Neuronal stem cell (in vitro differentiated cells): ENCODE measurements at regions not wholly inside any gene's neighbourhood (a gene's known extent, or its start where the extent isn't known, plus 50 kb on each side); places are given as distances from the start of the nearest gene placed in this dataset.

Experiments used
- DNase-seq: peaks from one replicate; pipeline ENCODE4 v3.0.0-alpha.2; 2013; ENCODE audit warnings: low spot score
- H2AFZ ChIP-seq: one replicate; pipeline ENCODE4 v1.6.1; 2013; ENCODE audit warnings: mild to moderate bottlenecking, low read length, inconsistent platforms
- H2AK5ac ChIP-seq: 2 replicates; pipeline ENCODE4 v1.6.1; 2013; ENCODE audit warnings: low read depth, mild to moderate bottlenecking, inconsistent platforms, low read length, moderate library complexity, mixed read lengths
- H2BK120ac ChIP-seq: 2 replicates; pipeline ENCODE4 v1.6.1; 2013; ENCODE audit warnings: low read depth, mild to moderate bottlenecking, inconsistent platforms, low read length, moderate library complexity, mixed read lengths
- H2BK12ac ChIP-seq: one replicate; pipeline ENCODE4 v1.6.1; 2013; ENCODE audit warnings: low read length, inconsistent platforms
- H2BK15ac ChIP-seq: 2 replicates; pipeline ENCODE4 v1.6.1; 2013; ENCODE audit warnings: mild to moderate bottlenecking, low read length, inconsistent platforms, mixed read lengths
- H2BK5ac ChIP-seq: one replicate; pipeline ENCODE4 v1.6.1; 2013; ENCODE audit warnings: inconsistent platforms, mild to moderate bottlenecking, low read length, moderate library complexity
- H3K14ac ChIP-seq: one replicate; pipeline ENCODE4 v1.6.1; 2013; ENCODE audit warnings: low read length, inconsistent platforms
- H3K18ac ChIP-seq: 2 replicates; pipeline ENCODE4 v1.6.1; 2013; ENCODE audit warnings: low read length, inconsistent platforms
- H3K23ac ChIP-seq: 2 replicates; pipeline ENCODE4 v1.6.1; 2013; ENCODE audit warnings: low read depth, mild to moderate bottlenecking, mixed read lengths, low read length, inconsistent platforms; ENCODE audit not compliant: poor library complexity
- H3K27ac ChIP-seq: replicated peaks from 3 replicates; pipeline ENCODE4 v1.5.1; 2013; ENCODE audit warnings: low read length, inconsistent platforms
- H3K27me3 ChIP-seq, 3 experiments: 2 replicates each; pipeline ENCODE4 v1.6.1; 2013; ENCODE audit warnings: low read length in 3 of 3, mild to moderate bottlenecking in 2 of 3, inconsistent platforms in 1 of 3, low read depth in 1 of 3, mixed read lengths in 1 of 3, moderate library complexity in 1 of 3; ENCODE audit not compliant: control insufficient read depth in 3 of 3, insufficient read depth in 3 of 3
- H3K36me3 ChIP-seq, 2 donors: replicated peaks in 1 of 2; 2 replicates each; pipeline ENCODE4 v1.6.1; 2013; ENCODE audit warnings: low read length in 2 of 2; ENCODE audit not compliant: control insufficient read depth in 2 of 2, insufficient read depth in 2 of 2
- H3K4ac ChIP-seq: 2 replicates; pipeline ENCODE4 v1.6.1; 2013; ENCODE audit warnings: inconsistent platforms, mild to moderate bottlenecking, low read length, moderate library complexity
- H3K4me1 ChIP-seq, 2 donors: 1 replicate in 1 of 2; 2 replicates in 1 of 2; pipeline ENCODE4 v1.6.1; 2013; ENCODE audit warnings: low read length in 2 of 2, low read depth in 1 of 2; ENCODE audit not compliant: control insufficient read depth in 2 of 2, insufficient read depth in 1 of 2
- H3K4me2 ChIP-seq: one replicate; pipeline ENCODE4 v1.6.1; 2013; ENCODE audit warnings: mild to moderate bottlenecking, low read length, inconsistent platforms; ENCODE audit not compliant: insufficient read depth, poor library complexity, severe bottlenecking
- H3K4me3 ChIP-seq, 2 donors: 2 replicates each; pipeline ENCODE4 v1.5.1; 2013; ENCODE audit warnings: low read length in 2 of 2, mild to moderate bottlenecking in 2 of 2, inconsistent platforms in 1 of 2, moderate library complexity in 1 of 2
- H3K79me1 ChIP-seq: one replicate; pipeline ENCODE4 v1.6.1; 2013; ENCODE audit warnings: low read depth, mild to moderate bottlenecking, inconsistent platforms, low read length, moderate library complexity
- H3K9ac ChIP-seq: one replicate; pipeline ENCODE4 v1.6.1; 2013; ENCODE audit warnings: mild to moderate bottlenecking, low read depth, low read length, inconsistent platforms; ENCODE audit not compliant: poor library complexity
- H3K9me3 ChIP-seq, 2 donors: replicated peaks in 1 of 2; 2 replicates each; pipeline versions ENCODE3 to v1.6.1; 2013; ENCODE audit warnings: low read length in 2 of 2, mild to moderate bottlenecking in 2 of 2, inconsistent platforms in 1 of 2, low read depth in 1 of 2, mixed read lengths in 1 of 2, moderate library complexity in 1 of 2; ENCODE audit not compliant: control insufficient read depth in 2 of 2, insufficient read depth in 1 of 2
- H4K8ac ChIP-seq: one replicate; pipeline ENCODE4 v1.6.1; 2013; ENCODE audit warnings: low read depth, mild to moderate bottlenecking, inconsistent platforms, low read length, moderate library complexity
- H4K91ac ChIP-seq: one replicate; pipeline ENCODE4 v1.6.1; 2013; ENCODE audit warnings: low read length, low read depth, mild to moderate bottlenecking, inconsistent platforms; ENCODE audit not compliant: poor library complexity
- WGBS, 2 donors: extraction: QIAGEN DNeasy Blood & Tissue Kit; methylation state at CpG; one replicate each; pipeline ENCODE4 v1.1.7; 2013; ENCODE audit warnings: missing lambda C conversion rate in 2 of 2, mixed read lengths in 1 of 2; ENCODE audit not compliant: insufficient read length in 2 of 2, insufficient replicate concordance in 1 of 2; ENCODE audit errors: extremely low coverage in 2 of 2; 5-methylcytosine and 5-hydroxymethylcytosine counted together

- no CpG with 5 or more reads among the region's 2 CpGs for WGBS, 2 donors
These were observed 1061.6 kb downstream of the HACE1 start for GRCh38 chr6:103798166-103798565.

GRCh38 chr6:103797738-103798137 lies 1062.0 kb downstream of the HACE1 start:
- WGBS, 2 donors, result no CpG with 5 or more reads among the region's 1 CpG
- Histone ChIP-seq H3K4me3 (no peak overlapping the region), H2BK120ac (no peak overlapping the region), H3K27ac (no peak overlapping the region), H2BK15ac (no peak overlapping the region), H2BK5ac (no peak overlapping the region), H3K27me3 (no peaks in the 10 kb centered on the region), H3K36me3 (no peaks in the 10 kb centered on the region), H3K4ac (no peak overlapping the region), H3K79me1 (no peaks in the 10 kb centered on the region), H2AFZ (no peak overlapping the region), H2BK12ac (no peak overlapping the region), H3K14ac (no peak overlapping the region), H3K4me2 (no peak overlapping the region), H3K9ac (no peak overlapping the region), H4K8ac (no peak overlapping the region), H3K9me3 (no peaks in the 10 kb centered on the region), H4K91ac (no peak overlapping the region), H3K4me1 (no peaks in the 10 kb centered on the region), H3K23ac (no peak overlapping the region), H2AK5ac (no peak overlapping the region), H3K18ac (no peak overlapping the region)
- no peak for DNase-seq

More at GRCh38 chr6:103798166-103798565, 1061.6 kb downstream of the HACE1 start:
- H4K8ac ChIP-seq, result no peak overlapping the region
- H3K9ac ChIP-seq, result no peak overlapping the region
- no peak overlapping the region for H2BK120ac ChIP-seq
- no peaks in the 10 kb centered on the region for H3K4me1 ChIP-seq
- H3K4me3 ChIP-seq, result no peak overlapping the region
- H3K36me3 ChIP-seq, result no peaks in the 10 kb centered on the region
- no peak overlapping the region for H3K14ac ChIP-seq
- DNase-seq, result no peak
- no peak overlapping the region for H2AFZ ChIP-seq
- H3K79me1 ChIP-seq, result no peaks in the 10 kb centered on the region
- H3K4me2 ChIP-seq, result no peak overlapping the region
- no peak overlapping the region for H3K27ac ChIP-seq
- no peak overlapping the region for H2BK12ac ChIP-seq
- no peak overlapping the region for H2AK5ac ChIP-seq
- no peaks in the 10 kb centered on the region for H3K9me3 ChIP-seq
- H2BK15ac ChIP-seq, result no peak overlapping the region
- no peak overlapping the region for H4K91ac ChIP-seq
- H3K18ac ChIP-seq, result no peak overlapping the region
- H3K4ac ChIP-seq, result no peak overlapping the region
- no peak overlapping the region for H2BK5ac ChIP-seq
- H3K27me3 ChIP-seq, result no peaks in the 10 kb centered on the region
- H3K23ac ChIP-seq, result no peak overlapping the region

- no peak overlapping the region for H4K8ac ChIP-seq
- WGBS, 2 donors, result no CpG with 5 or more reads among the region's 2 CpGs
These were observed 1068.3 kb downstream of the HACE1 start for GRCh38 chr6:103791458-103791857.

GRCh38 chr6:103784117-103784516 lies 1075.6 kb downstream of the HACE1 start:
- Histone ChIP-seq H2AK5ac (no peak overlapping the region), H2BK5ac (no peak overlapping the region), H4K91ac (no peak overlapping the region), H3K4me3 (no peak overlapping the region), H3K18ac (no peak overlapping the region), H3K23ac (no peak overlapping the region), H2BK15ac (no peak overlapping the region), H3K9ac (no peak overlapping the region), H2BK12ac (no peak overlapping the region), H3K27me3 (no peaks in the 10 kb centered on the region), H3K36me3 (no peaks in the 10 kb centered on the region), H3K27ac (no peak overlapping the region), H3K4me2 (no peak overlapping the region), H3K9me3 (no peaks in the 10 kb centered on the region), H2AFZ (no peak overlapping the region), H3K4ac (no peak overlapping the region), H2BK120ac (no peak overlapping the region), H4K8ac (no peak overlapping the region), H3K79me1 (no peaks in the 10 kb centered on the region), H3K14ac (no peak overlapping the region), H3K4me1 (no peaks in the 10 kb centered on the region)
- no CpG with 5 or more reads among the region's 2 CpGs for WGBS, 2 donors
- no peak for DNase-seq

More at GRCh38 chr6:103791458-103791857, 1068.3 kb downstream of the HACE1 start:
- no peak overlapping the region for H2BK15ac ChIP-seq
- H3K18ac ChIP-seq, result no peak overlapping the region
- H2AK5ac ChIP-seq, result no peak overlapping the region
- H3K23ac ChIP-seq, result no peak overlapping the region
- no peaks in the 10 kb centered on the region for H3K9me3 ChIP-seq
- H2AFZ ChIP-seq, result no peak overlapping the region
- H3K27ac ChIP-seq, result no peak overlapping the region
- no peak for DNase-seq
- H3K4me3 ChIP-seq, result no peak overlapping the region
- H3K79me1 ChIP-seq, result no peaks in the 10 kb centered on the region
- H4K91ac ChIP-seq, result no peak overlapping the region
- H3K27me3 ChIP-seq, result no peaks in the 10 kb centered on the region
- no peak overlapping the region for H3K9ac ChIP-seq
- no peak overlapping the region for H2BK120ac ChIP-seq
- H2BK5ac ChIP-seq, result no peak overlapping the region
- no peak overlapping the region for H3K4me2 ChIP-seq
- H3K4me1 ChIP-seq, result no peaks in the 10 kb centered on the region
- no peak overlapping the region for H2BK12ac ChIP-seq
- no peak overlapping the region for H3K4ac ChIP-seq
- no peak overlapping the region for H3K14ac ChIP-seq
- H3K36me3 ChIP-seq, result no peaks in the 10 kb centered on the region
